Kidney (tissue), 13 donors: ENCODE measurements at regions not wholly inside any gene's neighbourhood (a gene's known extent, or its start where the extent isn't known, plus 50 kb on each side); places are given as distances from the start of the nearest gene placed in this dataset.

ENCODE experiments used
- DNase-seq, 5 donors: peaks; one replicate each; pipeline ENCODE4 v3.0.0-alpha.2; 2013 to 2020
- FAIRE-seq: peaks from 2 replicates; lab custom pipeline; 2012; peaks lifted over from hg19 to GRCh38; lab: Jason Lieb, UNC
- H3K27ac ChIP-seq, 2 donors: one replicate each; pipeline ENCODE4 v1.7.0; 2013; ENCODE audit warnings: low read depth in 2 of 2, low read length in 2 of 2, inconsistent platforms in 1 of 2
- H3K27me3 ChIP-seq: one replicate; pipeline ENCODE4 v1.7.1; 2013; ENCODE audit warnings: low read length, inconsistent platforms; ENCODE audit not compliant: control insufficient read depth, insufficient read depth
- H3K36me3 ChIP-seq, 3 donors: one replicate each; pipeline versions ENCODE4 v1.7.0 to v1.7.1; 2013; ENCODE audit warnings: low read length in 3 of 3, control low read depth in 1 of 3, inconsistent platforms in 1 of 3; ENCODE audit not compliant: insufficient read depth in 3 of 3, control insufficient read depth in 2 of 3
- H3K4me1 ChIP-seq, 3 donors: one replicate each; pipeline versions ENCODE4 v1.7.0 to v1.7.1; 2013; ENCODE audit warnings: low read length in 3 of 3, inconsistent platforms in 1 of 3, low read depth in 1 of 3; ENCODE audit not compliant: control insufficient read depth in 2 of 3, insufficient read depth in 2 of 3
- H3K4me3 ChIP-seq, 3 donors: one replicate each; pipeline versions ENCODE4 v1.7.0 to v1.8.1; 2013; ENCODE audit warnings: low read length in 3 of 3, control low read depth in 1 of 3, inconsistent platforms in 1 of 3
- H3K9ac ChIP-seq, 3 donors: one replicate each; pipeline versions ENCODE4 v1.7.0 to v1.7.1; 2013; ENCODE audit warnings: low read length in 3 of 3, control low read depth in 1 of 3, inconsistent platforms in 1 of 3
- H3K9me3 ChIP-seq, 3 donors: one replicate each; pipeline versions ENCODE4 v1.7.0 to v1.7.1; 2013; ENCODE audit warnings: low read length in 3 of 3, control low read depth in 1 of 3, inconsistent platforms in 1 of 3; ENCODE audit not compliant: control insufficient read depth in 2 of 3, insufficient read depth in 1 of 3
- intact Hi-C: fragments of 100-400 bp; cut with DNase I; formaldehyde crosslinking; loops from one replicate; pipeline ENCODE4 v1.11.1; 2022
- TF ChIP-seq, protein P1 (sequence below): IDR thresholded peaks from 3 replicates; pipeline ENCODE4 v1.5.1; 2012; ENCODE audit warnings: mild to moderate bottlenecking, moderate library complexity, borderline replicate concordance; ENCODE audit not compliant: insufficient read depth; ENCODE audit errors: extremely low read depth
- donor health status: control.
- donor health status: control.
- donor health status: control.
- donor health status: control.
- donor health status: control.
- donor health status: DM: yes; HTN: yes; CAD: no.
- donor health status: Normal renal cell carcinoma (clear cell type).

- Histone ChIP-seq H3K36me3 (no peaks in the 10 kb centered on the region), H3K9me3 (no peaks in the 10 kb centered on the region), H3K4me1 (no peaks in the 10 kb centered on the region), H3K27ac (no peak overlapping the region), H3K27me3 (no peaks in the 10 kb centered on the region), H3K4me3 (no peak overlapping the region), H3K9ac (no peak overlapping the region)
- TF ChIP-seq, protein P1, sequence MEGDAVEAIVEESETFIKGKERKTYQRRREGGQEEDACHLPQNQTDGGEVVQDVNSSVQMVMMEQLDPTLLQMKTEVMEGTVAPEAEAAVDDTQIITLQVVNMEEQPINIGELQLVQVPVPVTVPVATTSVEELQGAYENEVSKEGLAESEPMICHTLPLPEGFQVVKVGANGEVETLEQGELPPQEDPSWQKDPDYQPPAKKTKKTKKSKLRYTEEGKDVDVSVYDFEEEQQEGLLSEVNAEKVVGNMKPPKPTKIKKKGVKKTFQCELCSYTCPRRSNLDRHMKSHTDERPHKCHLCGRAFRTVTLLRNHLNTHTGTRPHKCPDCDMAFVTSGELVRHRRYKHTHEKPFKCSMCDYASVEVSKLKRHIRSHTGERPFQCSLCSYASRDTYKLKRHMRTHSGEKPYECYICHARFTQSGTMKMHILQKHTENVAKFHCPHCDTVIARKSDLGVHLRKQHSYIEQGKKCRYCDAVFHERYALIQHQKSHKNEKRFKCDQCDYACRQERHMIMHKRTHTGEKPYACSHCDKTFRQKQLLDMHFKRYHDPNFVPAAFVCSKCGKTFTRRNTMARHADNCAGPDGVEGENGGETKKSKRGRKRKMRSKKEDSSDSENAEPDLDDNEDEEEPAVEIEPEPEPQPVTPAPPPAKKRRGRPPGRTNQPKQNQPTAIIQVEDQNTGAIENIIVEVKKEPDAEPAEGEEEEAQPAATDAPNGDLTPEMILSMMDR = no peak
- intact Hi-C loops = no loop called here
- peak in 1 of 5 donors; percentile 14 for DNase-seq
- FAIRE-seq = no peak
Measured at GRCh38 chr5:168227001-168227400, 64.4 kb upstream of the WWC1 start.

GRCh38 chr5:168227973-168228615 is 63.4 kb upstream of the WWC1 start:
- intact Hi-C loops = no loop called here
- TF ChIP-seq, protein P1 = no peak
- H3K4me3 ChIP-seq = no peak overlapping the region
- H3K9ac ChIP-seq = no peak overlapping the region
- no peaks in the 10 kb centered on the region for H3K9me3 ChIP-seq
- DNase-seq (peak in 1 of 5 donors; percentile 8), FAIRE-seq (no peak)
- no peaks in the 10 kb centered on the region for H3K27me3 ChIP-seq
- H3K27ac ChIP-seq = no peak overlapping the region
- H3K4me1 ChIP-seq = no peaks in the 10 kb centered on the region
- no peaks in the 10 kb centered on the region for H3K36me3 ChIP-seq

DNA sequence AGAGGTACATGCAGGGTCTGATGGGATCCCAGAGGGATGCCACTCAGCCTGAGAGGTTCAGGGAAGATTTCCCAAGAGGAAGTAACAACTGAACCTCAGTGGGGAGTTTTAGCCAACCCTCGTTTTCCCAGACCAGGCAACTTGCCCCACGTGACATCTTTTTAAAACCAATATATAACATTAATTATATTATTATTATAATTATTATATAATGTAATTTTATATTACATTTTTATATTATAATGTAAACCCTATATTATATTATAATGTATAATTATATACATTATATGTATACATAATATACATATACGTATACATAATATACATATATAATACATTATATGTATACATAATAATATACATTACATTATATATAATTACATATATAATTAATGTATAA is 62.8 kb upstream of the WWC1 start:
- intact Hi-C loops = no loop called here

More for the DNA sequence above, 62.8 kb upstream of the WWC1 start:
- Histone ChIP-seq H3K27ac (no peak overlapping the region), H3K4me3 (no peak overlapping the region), H3K27me3 (no peaks in the 10 kb centered on the region), H3K9ac (no peak overlapping the region), H3K9me3 (no peaks in the 10 kb centered on the region), H3K4me1 (no peaks in the 10 kb centered on the region), H3K36me3 (no peaks in the 10 kb centered on the region)
- TF ChIP-seq, protein P1 = no peak
- DNase-seq = no peak
- FAIRE-seq = peak; percentile 98
